VCaP (cell line): ENCODE measurements at regions not wholly inside any gene's neighbourhood (a gene's known extent, or its start where the extent isn't known, plus 50 kb on each side); places are given as distances from the start of the nearest gene placed in this dataset.
A peak's percentile ranks its signal among the peaks of the same experiment; 100 is the strongest.

ENCODE experiments used
- H3K27ac ChIP-seq: fragments of 450-650 bp; 2 replicates; pipeline ENCODE4 v1.5.1; 2017
- TF ChIP-seq, protein P1 (sequence below): fragments of 450-650 bp; conservative IDR thresholded peaks from 2 replicates; pipeline ENCODE4 v1.5.1; 2017; ENCODE audit warnings: mild to moderate bottlenecking, moderate library complexity

DNA sequence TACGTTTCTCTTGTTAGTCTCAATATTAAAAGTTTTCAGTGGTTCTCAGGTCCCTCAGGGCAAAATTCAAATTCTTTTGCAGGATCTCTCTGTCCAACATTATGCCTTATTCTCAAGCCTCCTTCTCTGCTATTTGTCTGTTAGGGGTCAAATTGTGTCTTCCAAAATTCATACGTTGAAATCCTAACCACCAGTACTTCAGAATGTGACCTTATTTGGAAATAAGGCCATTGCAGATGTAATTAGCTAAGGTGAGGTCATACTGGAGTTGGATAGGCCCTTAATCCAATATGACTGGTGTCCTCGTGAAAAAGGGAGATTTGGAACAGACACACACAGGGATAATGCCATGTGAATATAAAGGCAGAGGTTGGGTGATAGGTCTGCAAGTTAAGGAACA is 64.1 kb upstream of the ADGRF1 start:
- no peak overlapping the region for H3K27ac ChIP-seq
- TF ChIP-seq, protein P1, sequence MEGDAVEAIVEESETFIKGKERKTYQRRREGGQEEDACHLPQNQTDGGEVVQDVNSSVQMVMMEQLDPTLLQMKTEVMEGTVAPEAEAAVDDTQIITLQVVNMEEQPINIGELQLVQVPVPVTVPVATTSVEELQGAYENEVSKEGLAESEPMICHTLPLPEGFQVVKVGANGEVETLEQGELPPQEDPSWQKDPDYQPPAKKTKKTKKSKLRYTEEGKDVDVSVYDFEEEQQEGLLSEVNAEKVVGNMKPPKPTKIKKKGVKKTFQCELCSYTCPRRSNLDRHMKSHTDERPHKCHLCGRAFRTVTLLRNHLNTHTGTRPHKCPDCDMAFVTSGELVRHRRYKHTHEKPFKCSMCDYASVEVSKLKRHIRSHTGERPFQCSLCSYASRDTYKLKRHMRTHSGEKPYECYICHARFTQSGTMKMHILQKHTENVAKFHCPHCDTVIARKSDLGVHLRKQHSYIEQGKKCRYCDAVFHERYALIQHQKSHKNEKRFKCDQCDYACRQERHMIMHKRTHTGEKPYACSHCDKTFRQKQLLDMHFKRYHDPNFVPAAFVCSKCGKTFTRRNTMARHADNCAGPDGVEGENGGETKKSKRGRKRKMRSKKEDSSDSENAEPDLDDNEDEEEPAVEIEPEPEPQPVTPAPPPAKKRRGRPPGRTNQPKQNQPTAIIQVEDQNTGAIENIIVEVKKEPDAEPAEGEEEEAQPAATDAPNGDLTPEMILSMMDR, result no peak

DNA sequence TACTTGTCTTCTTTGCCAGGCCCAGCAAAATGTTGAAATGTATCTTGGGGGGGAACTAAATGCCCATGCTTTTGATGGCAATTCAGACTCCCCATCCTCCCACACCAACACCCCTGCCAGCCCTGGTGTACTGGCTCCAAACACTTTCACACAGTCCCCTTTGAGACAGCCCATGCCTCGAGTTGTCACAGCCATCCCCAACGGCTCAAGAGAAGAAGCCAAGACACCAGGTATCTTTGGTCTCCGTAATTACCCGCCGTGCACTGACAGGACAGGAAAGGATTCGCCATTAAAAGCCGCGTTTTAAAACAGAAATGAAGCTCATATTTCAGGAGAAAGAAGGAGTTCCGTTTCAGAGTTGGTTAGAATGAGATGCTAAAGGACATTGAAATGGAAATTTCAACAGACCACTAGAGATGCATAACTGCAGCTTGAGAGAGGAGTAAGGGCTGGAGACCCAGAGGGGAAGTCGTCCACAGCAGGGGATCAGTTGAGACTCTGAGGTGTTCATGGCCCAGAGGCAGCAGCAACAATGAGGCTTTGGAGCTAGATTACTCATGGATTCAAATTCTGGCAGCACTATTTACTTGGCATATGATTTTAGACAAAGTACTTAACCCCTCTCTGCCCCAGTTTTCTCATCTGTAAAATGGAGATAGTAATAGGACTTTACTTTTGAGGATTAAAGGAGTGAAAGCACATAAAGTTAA is 63.5 kb upstream of the ADGRF1 start:
- TF ChIP-seq, protein P1, result no peak

DNA sequence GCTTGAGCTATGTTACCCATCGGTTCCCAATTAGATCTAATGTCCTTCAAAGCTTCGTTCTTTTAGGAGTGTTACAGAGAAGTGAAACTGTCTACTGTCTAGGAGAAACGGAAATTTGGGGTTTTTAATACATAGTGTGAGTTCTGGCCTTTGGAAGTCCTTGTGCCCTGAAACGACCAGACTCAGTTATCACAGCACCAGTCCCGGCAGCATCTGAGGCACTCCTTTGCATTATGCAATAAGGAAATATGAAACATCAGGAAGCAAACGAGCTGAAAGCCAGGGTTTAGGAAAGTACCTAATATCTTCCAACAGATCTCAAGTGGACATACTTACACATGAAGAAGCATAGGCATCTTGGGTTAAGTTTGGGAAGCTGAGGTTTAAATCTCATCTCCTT is 61.8 kb upstream of the ADGRF1 start:
- TF ChIP-seq, protein P1, result no peak
- no peak overlapping the region for H3K27ac ChIP-seq

More for the DNA sequence above, 63.5 kb upstream of the ADGRF1 start:
- no peak overlapping the region for H3K27ac ChIP-seq

DNA sequence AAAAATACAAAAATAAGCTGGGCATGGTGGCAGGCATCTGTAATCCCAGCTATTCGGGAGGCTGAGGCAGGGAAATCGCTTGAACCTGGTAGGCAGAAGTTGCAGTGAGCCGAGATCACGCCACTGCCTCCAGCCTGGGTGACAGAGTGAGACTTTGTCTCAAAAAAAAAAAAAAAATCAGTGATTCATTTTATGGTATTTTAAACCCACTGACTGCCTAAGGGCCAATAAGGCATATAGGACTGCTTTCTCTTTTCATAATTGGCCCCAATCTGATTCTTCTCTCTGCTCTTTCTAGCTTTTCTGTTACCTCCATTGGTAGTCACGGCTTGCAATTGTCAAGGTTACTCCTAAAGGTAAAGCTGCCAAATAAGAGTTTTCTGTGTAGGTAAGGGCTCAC is 60.2 kb upstream of the ADGRF1 start:
- H3K27ac ChIP-seq, result no peak overlapping the region
- TF ChIP-seq, protein P1, result no peak

DNA sequence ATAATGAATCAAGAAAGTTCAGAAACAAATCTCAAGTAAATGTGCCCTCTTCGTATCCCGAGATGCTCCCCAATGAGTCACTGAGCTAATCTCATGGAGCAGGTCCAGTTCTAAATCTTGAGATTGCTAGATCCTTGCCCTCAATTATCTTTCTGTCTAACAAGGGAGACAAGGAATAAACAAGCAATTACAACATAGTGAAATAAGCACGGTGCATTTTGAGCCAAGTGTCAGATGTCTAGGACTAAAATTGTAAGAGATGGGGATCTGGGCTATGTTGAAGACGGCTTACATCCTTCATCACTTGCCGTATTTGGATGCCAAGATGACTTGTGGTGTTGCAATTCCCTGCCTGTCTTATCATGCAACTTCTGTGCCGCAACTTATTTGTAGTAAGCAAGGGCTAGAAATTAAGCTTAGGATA is 56.5 kb upstream of the ADGRF1 start:
- TF ChIP-seq, protein P1, result no peak

DNA sequence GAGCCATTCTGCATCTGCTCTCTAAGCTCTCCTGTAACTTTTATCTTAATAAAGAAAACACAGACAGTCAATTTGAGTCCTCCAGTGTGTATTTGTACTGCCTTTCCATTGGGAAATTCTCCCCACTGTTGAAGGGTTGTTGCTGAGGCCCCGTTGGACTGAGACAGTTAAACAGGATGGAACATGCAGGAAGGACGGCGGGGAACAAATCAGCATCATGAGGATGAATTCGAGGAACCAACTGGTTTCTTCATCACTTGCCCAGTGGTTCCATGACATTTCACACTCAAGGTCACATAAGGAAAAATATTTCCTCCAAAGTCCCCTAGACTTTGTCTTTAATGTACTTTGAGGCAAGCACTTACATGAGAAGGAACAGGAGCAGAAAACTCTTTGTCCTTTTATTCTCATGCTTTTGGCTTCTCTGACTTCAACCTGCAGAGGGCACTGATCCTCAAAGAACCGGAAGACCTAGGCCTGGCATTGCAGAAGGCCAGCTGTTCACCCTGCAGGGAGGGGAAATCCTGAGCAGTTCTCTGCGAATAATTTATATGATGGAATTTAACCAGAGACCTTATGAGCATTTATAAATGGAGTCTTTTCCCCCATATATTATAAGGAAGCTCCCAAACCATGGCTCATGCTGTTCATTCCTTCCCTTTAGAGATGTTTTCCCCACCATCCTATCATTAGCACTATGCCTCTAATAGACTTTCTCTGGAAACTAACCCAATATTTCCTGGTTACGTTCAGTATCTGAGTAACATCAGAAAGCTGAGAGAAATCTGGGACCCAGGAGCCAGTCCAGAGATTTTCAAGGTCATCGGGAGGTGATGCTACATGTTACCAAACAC is 55.2 kb upstream of the ADGRF1 start:
- H3K27ac ChIP-seq, result no peak overlapping the region
- TF ChIP-seq, protein P1, result peak; percentile 75

More for the DNA sequence above, 56.5 kb upstream of the ADGRF1 start:
- no peak overlapping the region for H3K27ac ChIP-seq

DNA sequence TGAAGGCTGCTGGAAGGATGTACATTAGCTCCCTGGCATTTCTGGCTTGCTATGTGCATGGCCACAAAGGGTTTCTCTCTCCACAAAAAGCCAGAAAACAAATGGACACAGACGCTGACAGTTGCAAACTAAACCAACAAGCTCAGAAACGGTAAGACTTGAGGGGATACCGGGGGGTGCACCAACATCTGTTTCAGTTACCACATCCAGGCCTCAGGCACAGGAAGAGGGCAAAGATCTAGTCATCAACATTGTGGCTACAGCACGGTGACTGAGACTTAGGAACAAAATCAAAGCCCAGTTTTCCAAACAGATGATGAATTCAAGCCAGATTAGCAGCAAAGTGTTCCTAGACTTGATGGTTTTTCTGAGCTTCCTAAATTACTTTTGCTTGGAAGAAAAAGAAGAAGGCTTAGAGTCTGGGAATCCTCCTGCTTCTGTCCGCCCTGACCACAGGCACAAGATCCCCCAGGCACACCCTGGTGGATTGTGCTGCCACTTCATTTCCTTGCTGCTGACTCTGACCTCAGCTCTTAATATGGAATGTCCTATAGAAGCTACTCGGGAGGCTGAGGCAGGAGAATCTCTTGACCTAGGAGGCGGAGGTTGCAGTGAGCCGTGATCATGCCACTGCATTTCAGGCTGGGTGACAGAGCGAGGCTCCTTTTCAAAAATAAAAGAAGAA is 54.2 kb upstream of the ADGRF1 start:
- no peak overlapping the region for H3K27ac ChIP-seq
- TF ChIP-seq, protein P1, result no peak
